ENCODE measurements at regions not wholly inside any gene's neighbourhood (a gene's known extent, or its start where the extent isn't known, plus 50 kb on each side); places are given as distances from the start of the nearest gene placed in this dataset.
"Not testable (repeated sequence)": the region's sequence is repeated elsewhere in the genome, so short reads cannot be mapped to it uniquely, and the experiment has no call there.

DNA sequence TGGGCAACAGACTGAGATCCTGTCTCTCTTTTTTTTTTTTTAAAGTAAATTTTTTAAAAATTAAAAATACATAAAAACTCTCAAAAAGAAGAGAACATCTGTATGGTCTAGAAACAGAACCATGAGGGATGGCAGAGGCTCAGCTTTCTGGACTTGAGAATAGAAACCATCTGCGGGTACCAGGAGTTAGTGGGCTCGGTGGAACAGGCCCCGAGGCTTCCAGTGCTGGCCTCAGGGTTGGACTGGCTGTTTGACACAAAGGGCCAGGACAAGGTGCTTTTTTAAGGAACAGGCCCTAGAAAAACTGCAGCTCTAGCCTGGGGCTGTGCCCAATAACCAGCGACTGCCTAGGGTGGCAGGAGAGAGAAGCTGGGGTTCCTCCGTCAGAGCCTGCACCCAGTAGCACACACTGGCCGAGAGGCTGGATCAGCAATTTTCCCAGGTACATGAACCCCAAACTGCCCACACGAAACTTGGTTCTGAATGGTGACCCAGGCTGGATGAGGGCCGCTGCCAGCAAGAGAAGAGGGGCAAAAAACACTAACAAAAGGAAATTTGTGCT is 131.0 kb upstream of the OLIG3 start:
- no peak for FAIRE-seq

DNA sequence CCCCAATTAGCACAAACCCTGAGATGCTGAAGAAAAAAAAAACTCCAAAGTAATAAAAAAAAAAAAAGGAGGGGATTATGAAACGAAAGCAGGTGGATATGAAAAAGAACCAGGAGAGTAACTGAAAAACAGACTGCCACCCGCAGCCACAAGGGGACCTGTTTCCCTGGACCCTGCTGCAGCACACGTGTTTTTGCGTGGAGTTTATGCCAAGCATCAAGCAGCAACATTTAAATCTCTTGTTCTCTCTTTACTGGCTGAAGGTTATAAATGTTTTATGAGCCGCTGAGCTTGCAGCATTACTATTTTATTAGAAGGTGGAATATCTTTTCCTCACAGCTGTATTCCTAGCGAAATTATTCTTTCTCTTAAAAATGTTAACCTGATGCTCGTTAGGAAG is 131.6 kb upstream of the OLIG3 start:
- FAIRE-seq = no peak

DNA sequence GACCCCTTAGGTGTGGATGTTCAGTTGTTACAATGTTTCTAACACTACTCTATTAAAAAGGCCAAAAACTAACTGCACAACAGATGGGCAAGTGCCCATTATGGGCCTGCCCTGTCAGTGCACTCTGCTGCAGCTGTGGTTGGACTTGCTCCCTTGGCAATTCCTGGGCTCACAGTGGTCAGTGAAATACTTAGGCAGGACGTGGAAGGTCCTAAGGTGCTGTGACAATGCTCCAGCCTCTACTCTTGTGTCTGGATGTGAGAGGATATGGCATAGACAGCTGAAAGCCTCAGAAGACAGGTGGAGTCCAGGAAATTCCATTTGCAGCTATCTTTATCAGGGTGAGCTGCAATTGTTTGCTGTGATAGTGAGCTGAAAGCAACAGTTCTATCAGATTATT is 136.5 kb upstream of the OLIG3 start:
- no peak for FAIRE-seq

DNA sequence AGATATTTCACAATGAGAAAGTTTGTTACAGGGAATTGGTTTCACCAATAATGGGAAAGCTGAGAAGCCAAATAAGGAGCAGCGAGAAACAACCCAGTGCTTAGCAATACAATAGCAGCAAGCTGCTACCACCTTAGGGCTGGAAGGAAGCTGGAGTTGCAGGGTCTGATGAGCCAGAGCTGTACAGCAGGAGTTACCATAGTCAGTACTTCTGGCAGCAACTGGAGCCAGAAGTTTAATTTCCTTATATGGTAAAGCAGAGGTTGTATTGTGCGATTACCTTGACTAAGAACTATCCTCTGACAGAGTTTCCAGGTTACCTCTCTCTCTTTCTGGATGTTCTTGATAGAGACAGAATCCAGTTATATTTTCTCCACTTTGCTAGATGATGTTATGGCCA is 137.1 kb upstream of the OLIG3 start:
- FAIRE-seq = no peak

DNA sequence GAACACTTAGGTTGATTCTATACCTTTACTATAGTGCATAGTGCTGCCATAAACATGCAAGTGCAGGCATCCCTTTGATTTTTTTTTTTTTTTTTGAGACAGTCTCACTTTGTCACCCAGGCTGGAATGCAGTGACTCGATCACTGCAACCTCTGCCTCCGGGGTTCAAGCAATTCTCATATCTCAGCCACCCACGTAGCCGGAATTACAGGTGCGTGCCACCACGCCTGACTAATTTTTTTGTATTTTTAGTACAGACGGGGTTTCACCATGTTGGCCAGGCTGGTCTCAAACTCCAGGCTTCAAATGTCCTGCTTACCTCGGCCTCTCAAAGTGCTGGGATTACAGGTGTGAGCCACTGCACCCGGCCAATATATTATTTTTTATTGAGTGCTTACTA is 140.0 kb upstream of the OLIG3 start:
- FAIRE-seq = not testable (repeated sequence)

DNA sequence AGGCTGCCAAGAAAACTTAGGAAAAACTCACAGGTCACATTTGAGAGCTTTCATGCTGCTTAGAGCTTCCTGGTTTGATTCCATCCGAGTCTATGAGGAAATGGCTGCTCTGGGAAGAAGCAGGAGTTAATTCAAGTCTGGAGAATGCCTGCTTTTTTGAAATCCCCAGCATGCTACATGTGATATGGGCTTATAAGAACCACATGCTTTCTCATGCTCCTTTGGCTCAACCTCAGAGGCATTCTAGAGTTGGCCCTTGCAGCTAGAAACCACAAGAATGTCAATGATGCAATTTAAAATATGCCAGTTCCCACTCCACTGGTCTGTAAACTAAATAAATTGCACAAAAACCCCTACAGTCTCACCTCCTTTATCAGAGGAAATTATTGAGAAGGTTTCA is 142.9 kb upstream of the OLIG3 start:
- FAIRE-seq = no peak

DNA sequence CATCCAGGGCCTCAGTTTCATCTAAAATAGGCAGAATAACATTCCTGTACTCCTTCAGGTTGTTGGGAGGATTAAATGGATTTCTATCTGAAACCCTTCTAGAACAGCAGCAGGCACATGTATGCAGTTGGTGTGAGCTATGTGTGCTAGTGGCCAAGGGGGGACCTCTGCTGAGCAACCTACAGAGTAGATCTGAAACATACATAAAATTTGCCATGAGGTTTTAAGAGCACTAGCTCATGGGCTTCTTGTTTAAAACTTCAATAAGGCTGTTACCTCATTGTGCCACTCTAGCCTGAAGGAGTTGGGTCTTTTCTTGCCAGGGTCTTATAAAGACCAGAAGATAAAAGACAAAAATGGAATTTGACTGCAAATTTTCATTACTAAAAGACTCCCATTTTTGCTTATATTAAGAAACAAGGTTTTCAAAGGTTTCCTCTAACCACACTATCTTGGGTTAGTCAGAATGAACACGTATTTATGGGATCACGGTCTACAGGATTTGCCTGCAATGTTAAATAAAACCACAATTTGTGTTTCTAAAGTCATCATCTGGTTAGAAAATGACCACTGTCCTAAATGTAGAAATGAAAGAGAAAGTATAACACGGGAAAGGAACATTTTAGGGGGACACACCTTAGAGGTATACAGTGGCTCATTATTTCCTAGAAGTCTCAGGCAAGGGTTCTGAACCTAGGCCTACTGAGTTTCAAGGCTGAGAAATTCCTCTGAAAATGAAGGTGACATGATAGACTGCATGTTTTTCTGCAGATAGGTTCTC is 144.9 kb upstream of the OLIG3 start:
- FAIRE-seq = no peak

DNA sequence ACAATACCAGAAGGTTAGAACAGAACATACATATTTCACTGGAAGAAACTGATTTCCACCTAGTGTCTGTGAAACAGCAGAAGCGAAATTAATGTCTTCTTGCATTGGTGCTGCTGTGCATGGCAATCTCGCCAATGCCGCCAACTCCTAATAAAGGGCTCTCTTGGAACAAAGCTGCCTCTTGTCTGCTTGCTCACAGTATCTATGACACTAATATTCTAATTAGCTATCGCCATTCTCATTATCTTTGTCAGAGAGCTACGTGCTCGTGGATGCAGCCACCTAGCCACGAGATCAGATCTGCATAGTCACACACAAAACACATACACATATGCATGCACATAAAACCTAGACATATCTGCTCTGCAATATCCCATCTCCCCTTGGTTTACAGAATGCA is 145.9 kb upstream of the OLIG3 start:
- no peak for FAIRE-seq

DNA sequence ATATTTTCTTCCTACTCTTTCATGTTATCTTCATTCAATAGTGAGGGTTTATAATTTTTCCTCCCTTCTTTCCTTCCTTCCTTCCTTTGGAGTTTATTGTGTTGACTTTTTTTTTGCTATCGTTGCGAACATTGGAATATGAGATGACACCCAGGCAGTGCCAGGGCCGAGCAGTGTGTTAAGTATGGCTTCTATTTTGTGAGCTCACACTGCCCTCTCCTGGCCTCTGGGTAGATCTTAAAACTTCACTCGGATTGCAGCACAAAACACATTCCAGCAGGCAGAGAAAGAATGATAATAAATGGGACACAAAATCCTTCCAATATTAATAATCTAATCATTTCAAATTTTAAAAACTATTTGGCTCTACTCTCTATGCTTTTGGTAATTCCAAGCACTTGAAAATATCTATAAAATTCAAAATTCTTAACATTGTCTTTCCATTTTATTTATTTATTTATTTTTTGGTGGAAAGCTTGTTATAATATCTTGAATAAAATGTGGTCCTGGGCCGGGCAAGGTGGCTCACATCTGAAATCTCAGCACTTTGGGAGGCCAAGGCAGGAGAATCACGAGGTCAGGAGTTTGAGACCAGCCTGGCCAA is 147.4 kb upstream of the OLIG3 start:
- peak; percentile 97 for FAIRE-seq

DNA sequence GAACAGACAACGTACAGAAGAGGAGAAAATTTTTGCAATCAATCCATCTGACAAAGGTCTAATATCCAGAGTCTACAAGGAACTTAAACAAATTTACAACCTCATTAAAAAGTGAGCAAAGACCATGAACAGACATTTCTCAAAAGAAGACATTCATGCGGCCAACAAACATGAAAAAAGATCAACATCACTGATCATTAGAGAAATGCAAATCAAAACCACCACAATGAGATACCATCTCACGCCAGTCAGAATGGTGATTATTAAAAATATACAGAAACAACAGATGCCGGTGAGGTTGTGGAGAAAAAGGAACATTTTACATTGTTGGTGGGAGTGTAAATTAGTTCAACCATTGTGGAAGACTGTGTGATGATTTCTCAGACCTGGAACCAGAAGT is 149.0 kb upstream of the OLIG3 start:
- FAIRE-seq = not testable (repeated sequence)

DNA sequence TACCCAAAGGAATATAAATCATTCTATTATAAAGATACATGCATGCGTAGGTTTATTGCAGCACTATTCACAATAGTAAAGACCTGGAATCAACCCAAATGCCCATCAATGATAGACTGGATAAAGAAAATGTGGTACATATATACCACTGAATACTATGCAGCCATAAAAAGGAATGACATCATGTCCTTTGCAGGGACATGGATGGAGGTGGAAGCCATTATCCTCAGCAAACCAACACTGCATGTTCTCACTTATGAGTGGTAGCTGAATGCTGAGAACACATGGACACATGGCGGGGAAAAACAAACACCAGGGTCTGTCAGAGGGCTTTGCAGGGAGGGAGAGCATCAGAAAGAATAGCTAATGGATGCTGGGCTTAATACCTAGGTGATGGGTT is 149.4 kb upstream of the OLIG3 start:
- FAIRE-seq = not testable (repeated sequence)

DNA sequence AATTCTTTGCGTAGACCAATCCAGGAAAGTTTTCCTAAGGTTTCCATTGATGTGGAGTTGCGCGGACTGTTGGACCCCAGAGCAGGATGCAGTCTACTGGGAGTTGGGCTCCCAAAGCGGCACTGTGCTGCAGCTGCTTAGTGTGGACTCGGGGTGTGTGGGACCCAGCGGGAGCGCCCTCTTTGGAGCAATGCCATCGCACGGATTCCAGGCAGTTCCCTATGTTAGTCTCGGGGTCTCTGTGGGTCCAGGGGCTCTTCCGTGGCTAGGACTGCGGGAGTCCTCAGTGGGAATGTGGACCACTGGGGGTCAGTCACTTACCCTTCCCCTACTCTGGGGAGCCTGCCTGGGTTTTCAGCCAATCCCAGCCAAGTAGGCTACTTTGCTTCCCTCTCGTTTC is 151.7 kb upstream of the OLIG3 start:
- FAIRE-seq = no peak

DNA sequence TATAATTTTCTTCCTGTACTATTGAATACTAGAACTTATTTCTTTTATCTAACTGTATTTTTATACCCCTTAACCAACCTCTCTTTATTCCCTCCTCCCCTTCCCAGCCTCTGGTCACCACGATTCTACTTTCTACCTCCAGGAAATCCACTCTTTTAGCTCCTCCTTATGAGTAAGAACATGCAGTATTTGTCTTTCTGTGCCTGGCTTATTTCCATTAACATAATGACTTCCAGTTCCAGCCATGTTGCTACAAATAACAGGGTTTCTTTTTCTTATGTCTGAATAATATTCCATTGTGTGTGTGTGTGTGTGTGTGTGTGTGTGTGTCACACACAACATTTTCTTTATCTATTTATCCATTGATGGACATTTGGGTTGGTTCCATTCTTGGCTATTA is 152.3 kb upstream of the OLIG3 start:
- no peak for FAIRE-seq

DNA sequence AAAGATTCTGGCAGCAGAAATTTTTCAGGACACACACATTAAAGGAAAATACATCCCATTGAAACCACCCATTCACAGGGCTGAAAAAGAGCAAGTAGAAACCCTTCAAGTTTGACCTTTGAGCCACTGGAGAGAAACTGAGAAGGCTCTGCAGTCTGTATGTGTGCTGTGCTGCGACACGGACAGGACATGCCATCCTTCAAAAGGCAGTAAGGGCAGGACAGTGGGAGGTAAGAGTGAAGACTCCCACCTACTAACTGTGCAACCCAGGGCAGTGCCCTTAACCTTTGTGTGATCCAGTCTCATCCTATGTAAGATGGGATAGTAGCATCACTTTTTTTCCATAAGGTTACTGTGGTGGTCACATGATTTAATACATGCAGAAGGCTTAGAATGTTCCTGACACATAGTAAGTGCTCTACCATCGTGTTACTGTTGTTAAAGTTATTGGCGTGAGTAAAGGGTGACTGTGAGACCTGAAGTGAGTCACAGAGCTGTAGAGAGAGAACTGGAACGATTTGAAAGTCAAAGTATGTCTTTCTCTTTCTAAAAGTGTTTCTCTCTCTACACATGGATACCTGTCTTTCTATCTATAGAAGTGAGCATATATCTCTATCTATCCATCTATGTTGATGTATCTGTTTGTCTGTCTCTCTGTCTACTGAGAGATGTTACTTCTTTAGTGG is 153.7 kb upstream of the OLIG3 start:
- no peak for FAIRE-seq

DNA sequence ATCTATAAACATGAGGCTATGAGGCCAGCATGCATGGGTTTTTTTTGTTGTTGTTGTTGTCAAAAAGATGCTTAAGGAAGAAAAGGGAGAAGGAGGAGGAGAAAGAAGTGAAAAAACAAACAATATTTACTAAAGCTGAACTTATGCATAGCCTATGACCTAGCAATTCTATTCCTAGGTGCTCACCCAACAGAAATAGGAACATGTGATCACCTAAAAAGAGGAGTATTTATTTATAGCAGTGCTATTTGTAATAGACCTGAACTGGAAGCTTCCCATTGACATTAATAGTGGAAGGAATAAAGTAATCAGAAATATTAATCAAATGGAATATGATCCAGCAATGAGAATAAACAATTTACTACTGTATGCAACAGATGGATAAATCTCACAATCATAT is 156.5 kb upstream of the OLIG3 start:
- no peak for FAIRE-seq

DNA sequence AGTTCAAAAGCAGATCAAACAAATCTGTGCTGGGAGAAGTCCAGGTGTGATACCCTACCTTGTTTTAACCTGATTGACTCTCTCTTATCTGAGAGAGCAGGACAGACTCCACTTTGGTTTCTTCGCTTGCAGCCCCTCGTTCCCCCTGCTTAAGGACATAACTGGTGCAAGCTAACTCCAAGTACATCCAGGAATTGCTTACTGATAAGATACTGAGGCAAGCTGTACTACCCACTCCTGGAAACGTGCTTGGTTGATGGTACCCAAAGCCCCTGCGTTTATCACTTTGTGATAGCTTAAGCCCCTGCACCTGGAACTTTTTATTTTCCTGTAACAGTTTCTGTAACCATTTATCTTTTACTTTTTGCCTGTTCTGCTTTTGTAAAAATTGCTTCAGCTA is 157.0 kb upstream of the OLIG3 start:
- no peak for FAIRE-seq

DNA sequence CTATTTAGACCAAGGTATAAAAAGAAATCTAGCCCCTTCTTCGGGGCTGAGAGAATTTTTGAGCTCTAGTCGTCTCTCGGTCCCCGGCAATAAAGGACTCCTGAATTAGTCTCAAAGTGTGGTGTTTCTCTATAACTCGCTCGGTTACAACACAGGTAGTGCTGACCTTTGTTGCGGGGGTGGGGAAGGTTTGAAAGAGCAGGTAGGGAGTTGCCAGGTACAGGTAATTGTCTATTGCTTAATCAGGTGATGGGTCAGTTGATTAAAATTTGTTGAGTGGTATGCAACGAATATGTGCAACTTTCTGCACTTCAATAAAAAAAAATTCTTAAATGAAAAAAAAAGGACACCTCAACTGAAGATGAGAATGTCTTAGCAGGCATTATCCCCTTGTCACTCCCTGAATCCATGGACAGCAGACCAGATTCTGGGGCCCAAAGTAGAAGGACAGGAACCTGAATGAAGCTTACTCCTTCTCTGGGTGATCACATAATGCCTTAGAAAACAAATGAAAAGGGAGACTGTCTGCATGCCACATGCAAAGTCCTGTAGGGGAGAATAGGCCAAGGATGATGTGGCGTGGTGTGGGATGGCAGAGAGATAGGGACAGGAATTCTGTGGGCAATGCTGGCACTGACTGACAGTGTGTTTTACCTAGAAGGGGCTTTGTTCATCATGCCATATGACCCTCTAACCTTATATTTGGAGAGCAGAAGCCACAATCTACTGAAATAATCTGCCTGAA is 157.6 kb upstream of the OLIG3 start:
- no peak for FAIRE-seq

DNA sequence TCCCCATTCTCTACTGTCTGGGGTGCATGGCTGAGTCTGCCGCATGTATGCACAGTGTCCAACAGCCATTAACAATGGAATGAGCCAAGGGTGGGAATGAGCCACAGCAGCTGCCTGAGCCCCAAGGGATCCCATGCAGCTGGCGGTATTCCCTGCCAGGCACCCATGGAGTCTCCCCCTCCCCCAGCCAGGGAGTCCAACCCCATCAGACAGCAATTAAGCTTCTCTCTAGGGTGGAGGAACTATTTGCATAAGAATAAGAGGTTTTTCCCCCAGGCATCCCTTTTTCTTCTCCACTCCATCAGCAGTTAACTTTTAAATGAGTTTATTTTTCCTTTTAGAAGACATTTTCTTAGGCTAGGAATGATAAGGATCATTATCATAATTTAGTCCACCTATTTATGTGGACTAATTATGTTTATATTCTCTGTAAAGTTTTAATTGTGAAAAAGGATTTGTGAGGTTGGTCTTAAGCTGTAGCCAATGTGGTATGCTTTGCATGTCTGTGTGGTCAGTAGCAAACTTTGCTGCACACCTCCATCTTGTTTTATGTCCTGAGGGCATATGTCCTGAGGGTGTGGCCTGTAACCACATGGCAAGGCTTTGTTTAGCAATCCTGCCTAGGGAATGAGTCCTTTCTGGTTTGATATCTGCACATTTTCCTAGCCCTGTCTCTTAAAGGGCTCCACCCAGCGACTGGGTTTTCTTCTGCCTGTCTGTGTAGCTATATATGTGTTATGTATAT is 158.9 kb upstream of the OLIG3 start:
- no peak for FAIRE-seq

DNA sequence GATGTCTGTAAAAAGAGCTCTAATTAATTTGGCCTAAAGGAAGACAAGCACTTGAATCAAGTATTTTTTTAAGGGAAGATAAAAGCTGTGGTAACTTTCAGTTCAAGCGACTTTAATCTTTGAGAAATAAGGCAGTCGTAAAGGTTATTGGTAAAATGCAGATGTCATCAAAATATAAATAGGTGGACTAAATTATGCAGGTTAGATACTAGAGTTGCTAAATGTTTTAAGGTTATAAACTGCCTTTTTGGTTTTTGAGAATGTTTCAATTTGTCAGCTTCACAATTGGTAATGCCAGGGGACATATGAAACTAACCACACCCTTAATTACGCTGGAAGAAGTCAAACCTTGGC is 159.5 kb upstream of the OLIG3 start:
- no peak for FAIRE-seq

DNA sequence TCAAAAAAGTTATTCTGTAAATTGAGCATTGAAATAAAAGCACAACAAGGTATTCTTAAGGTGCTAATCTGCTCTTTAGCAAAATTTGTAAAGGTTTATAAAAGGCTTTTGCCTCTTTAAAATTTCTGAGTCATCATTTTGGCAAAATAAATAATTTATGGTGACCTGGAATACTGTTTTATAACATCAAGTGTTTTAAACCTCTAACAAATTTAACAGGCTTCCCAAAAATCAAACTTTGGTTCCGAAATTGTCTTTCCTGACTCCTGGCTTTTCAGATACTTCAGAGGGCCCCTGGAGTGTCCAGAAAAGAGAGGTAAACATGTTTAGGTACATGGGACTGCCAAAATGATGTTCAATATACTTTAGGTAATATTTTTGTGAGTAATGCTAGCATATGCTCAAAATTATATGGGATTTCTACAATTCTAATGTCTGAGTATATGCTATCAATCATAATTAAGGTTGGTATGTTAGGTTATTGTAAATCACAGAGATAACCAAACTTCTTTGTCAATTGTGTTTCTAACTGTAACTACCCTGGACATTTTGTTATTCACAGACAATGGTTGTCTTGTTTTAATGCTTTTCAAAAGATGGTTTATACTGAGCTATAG is 160.3 kb upstream of the OLIG3 start:
- no peak for FAIRE-seq

DNA sequence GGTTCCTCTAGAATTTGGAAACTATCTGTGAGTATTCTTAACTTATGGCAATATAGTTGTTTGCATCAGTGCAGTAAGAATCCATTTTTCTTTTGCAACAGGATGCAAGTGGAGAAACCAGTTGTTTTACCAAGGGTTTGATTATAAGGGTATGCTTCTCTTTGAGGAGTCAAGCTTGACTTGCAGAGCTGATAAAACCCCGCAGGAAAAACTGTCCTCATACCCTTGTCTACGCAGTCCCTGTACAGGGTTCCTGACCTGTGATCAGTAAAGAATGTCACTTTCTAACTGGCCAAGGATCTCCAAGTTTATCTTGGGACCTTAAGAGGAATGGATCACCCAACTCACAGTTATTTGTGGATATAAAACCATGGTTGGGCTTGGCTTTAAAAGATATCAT is 161.1 kb upstream of the OLIG3 start:
- no peak for FAIRE-seq

DNA sequence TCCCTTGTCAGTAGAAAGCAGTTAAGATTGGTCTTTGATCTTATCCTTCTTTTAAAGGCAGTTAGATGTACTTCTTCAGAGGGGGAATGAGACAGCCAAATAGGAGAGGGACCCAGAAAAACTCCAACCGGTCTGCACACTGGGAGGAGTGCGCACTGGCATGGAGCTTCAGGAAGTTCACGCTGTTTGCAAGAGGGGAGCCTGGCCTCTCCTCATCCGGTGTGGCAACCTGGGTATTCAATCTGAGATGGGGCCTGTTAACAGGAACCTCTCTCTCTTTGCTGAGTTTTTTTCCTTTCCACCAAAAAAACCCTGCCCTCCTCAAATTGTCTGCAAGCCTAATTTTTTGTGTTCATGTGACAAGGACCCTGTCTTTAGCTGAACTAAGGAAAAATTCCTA is 162.5 kb upstream of the OLIG3 start:
- FAIRE-seq = no peak

Data from A204.1 (cell line).